ENCODE measurements at regions not wholly inside any gene's neighbourhood (a gene's known extent, or its start where the extent isn't known, plus 50 kb on each side); places are given as distances from the start of the nearest gene placed in this dataset.

DNA sequence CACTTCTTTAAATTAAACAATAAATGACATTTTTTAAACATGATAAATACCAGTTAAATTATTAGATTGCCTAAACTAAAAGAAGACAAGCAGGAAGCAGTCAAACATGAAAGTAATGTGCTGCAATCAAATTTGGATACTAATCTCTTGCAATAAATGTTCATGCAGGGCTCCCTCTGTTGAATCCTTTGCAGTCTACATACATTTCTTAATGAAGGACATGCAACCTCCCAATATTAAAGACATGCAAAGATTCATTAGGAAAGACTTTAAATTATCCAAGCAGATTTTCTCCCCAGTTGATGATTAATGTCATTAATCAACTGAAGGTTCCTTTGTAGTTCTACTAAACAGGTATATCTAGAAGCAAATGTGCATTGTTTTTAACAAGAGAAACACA is 245.4 kb downstream of the ZIC4 start:
- no peak for TF ChIP-seq USF2 (IDR thresholded peaks at IDR 0.05; ENCODE audit: low read depth, low read length)
- TF ChIP-seq, protein P1, sequence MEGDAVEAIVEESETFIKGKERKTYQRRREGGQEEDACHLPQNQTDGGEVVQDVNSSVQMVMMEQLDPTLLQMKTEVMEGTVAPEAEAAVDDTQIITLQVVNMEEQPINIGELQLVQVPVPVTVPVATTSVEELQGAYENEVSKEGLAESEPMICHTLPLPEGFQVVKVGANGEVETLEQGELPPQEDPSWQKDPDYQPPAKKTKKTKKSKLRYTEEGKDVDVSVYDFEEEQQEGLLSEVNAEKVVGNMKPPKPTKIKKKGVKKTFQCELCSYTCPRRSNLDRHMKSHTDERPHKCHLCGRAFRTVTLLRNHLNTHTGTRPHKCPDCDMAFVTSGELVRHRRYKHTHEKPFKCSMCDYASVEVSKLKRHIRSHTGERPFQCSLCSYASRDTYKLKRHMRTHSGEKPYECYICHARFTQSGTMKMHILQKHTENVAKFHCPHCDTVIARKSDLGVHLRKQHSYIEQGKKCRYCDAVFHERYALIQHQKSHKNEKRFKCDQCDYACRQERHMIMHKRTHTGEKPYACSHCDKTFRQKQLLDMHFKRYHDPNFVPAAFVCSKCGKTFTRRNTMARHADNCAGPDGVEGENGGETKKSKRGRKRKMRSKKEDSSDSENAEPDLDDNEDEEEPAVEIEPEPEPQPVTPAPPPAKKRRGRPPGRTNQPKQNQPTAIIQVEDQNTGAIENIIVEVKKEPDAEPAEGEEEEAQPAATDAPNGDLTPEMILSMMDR (conservative IDR thresholded peaks at IDR 0.05; ENCODE audit: low read depth, low read length): no peak
- no peak for TF ChIP-seq MXI1 (IDR thresholded peaks at IDR 0.05; ENCODE audit: borderline replicate concordance, low read depth, low read length)
- TF ChIP-seq CEBPB (IDR thresholded peaks at IDR 0.05; ENCODE audit: low read depth, low read length): no peak
- no peak for TF ChIP-seq POLR2A (IDR thresholded peaks at IDR 0.05; ENCODE audit: low read depth, low read length)
- TF ChIP-seq RCOR1 (IDR thresholded peaks at IDR 0.05; ENCODE audit: insufficient replicate concordance, low read length): no peak
- TF ChIP-seq MAZ (IDR thresholded peaks at IDR 0.05; ENCODE audit: borderline replicate concordance, low read depth, low read length): no peak
- no peak for TF ChIP-seq RAD21 (IDR thresholded peaks at IDR 0.05; ENCODE audit: low read length)
- TF ChIP-seq MAFK (IDR thresholded peaks at IDR 0.05; ENCODE audit: low read depth, low read length): no peak
- TF ChIP-seq, protein P2, sequence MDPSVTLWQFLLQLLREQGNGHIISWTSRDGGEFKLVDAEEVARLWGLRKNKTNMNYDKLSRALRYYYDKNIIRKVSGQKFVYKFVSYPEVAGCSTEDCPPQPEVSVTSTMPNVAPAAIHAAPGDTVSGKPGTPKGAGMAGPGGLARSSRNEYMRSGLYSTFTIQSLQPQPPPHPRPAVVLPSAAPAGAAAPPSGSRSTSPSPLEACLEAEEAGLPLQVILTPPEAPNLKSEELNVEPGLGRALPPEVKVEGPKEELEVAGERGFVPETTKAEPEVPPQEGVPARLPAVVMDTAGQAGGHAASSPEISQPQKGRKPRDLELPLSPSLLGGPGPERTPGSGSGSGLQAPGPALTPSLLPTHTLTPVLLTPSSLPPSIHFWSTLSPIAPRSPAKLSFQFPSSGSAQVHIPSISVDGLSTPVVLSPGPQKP (IDR thresholded peaks at IDR 0.05; ENCODE audit: borderline replicate concordance, low read depth, low read length): no peak
